HUES64 (cell line): ENCODE measurements at regions not wholly inside any gene's neighbourhood (a gene's known extent, or its start where the extent isn't known, plus 50 kb on each side); places are given as distances from the start of the nearest gene placed in this dataset.

Source experiments
- H3K27ac ChIP-seq: 2 replicates; pipeline ENCODE4 v1.7.0; 2013; ENCODE audit warnings: low read depth, low read length, inconsistent platforms
- H3K27me3 ChIP-seq: 2 replicates; pipeline ENCODE4 v1.6.1; 2013; ENCODE audit warnings: mild to moderate bottlenecking, low read length; ENCODE audit not compliant: insufficient read depth
- H3K36me3 ChIP-seq: 2 replicates; pipeline ENCODE4 v1.6.1; 2013; ENCODE audit warnings: mild to moderate bottlenecking, low read length; ENCODE audit not compliant: insufficient read depth
- H3K4me1 ChIP-seq: 2 replicates; pipeline ENCODE4 v1.6.1; 2013; ENCODE audit warnings: mild to moderate bottlenecking, low read length, moderate library complexity; ENCODE audit not compliant: insufficient read depth
- H3K4me3 ChIP-seq: 2 replicates; pipeline ENCODE4 v1.5.1; 2013; ENCODE audit warnings: mild to moderate bottlenecking, low read length, moderate library complexity
- H3K9ac ChIP-seq: 2 replicates; pipeline ENCODE4 v1.6.1; 2013; ENCODE audit warnings: mild to moderate bottlenecking, low read depth, low read length
- H3K9me3 ChIP-seq: 2 replicates; pipeline ENCODE4 v1.6.1; 2013; ENCODE audit warnings: low read depth, low read length; ENCODE audit not compliant: insufficient read depth
- WGBS: fragments of 150-250, 120-280 bp; methylation state at CpG from one replicate; pipeline ENCODE4 v1.1.7; 2013; ENCODE audit warnings: missing lambda C conversion rate; 5-methylcytosine and 5-hydroxymethylcytosine counted together

DNA sequence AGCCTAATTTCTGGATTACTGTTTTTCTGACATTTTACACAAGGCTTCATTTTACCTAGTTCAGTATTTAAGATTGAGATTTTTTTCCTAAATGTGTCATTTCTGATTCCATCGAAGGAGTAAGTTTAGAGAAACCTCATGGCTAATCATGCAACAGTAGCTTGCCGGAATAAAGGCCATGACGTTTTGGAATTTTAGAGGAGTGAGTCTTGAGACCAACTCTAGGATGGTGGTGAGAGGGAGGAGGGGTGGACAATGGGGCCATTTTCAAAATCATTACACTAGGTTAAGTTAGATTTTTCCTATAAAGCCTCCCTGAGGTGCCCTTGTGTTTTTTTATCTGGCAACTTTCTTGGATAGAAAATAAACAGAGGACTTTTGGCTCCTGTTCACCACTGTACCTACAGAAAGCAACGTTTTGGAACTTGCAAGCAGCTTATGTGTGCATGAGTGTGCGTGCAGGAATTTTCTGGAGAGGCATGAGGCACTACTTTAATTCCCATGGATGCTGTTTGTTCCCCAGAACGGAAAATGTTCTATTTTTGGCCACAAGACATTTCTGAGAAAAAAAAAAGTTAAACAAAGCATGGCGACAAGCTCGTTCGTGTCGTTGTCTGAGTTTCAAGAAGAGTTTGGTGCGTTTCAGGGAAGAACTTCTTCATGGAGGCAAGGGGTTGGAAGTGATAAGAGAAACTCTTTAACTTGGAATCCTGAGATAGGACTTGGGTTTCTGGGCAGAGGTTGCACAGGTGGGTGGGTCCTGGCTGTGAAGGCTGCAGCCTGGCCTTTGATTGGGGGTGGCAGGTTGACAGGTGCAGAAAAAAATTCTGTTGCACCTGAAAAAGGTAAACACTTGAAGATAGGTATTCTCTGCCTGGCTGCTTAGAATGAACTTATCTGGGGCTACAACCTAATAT is 178.1 kb downstream of the PTEN start:
- H3K9ac ChIP-seq, result no peak overlapping the region
- WGBS, result 94% methylated on average over 11 of the region's 11 CpGs
- no peaks in the 10 kb centered on the region for H3K36me3 ChIP-seq
- H3K27ac ChIP-seq, result no peak overlapping the region
- H3K4me3 ChIP-seq, result no peak overlapping the region
- peaks cover 5% of the 10 kb centered on the region; the same call in 1 of the 2 replicates for H3K4me1 ChIP-seq
- H3K27me3 ChIP-seq, result no peaks in the 10 kb centered on the region
- H3K9me3 ChIP-seq, result no peaks in the 10 kb centered on the region

- Histone ChIP-seq H3K27ac (no peak overlapping the region), H3K27me3 (no peaks in the 10 kb centered on the region), H3K4me3 (no peak overlapping the region), H3K9me3 (no peaks in the 10 kb centered on the region), H3K4me1 (peaks cover 5% of the 10 kb centered on the region; the same call in 1 of the 2 replicates), H3K36me3 (no peaks in the 10 kb centered on the region), H3K9ac (no peak overlapping the region)
- WGBS, result 79% methylated on average over 19 of the region's 19 CpGs
Observed at GRCh38 chr10:88042160-88043100, 179.0 kb downstream of the PTEN start.

DNA sequence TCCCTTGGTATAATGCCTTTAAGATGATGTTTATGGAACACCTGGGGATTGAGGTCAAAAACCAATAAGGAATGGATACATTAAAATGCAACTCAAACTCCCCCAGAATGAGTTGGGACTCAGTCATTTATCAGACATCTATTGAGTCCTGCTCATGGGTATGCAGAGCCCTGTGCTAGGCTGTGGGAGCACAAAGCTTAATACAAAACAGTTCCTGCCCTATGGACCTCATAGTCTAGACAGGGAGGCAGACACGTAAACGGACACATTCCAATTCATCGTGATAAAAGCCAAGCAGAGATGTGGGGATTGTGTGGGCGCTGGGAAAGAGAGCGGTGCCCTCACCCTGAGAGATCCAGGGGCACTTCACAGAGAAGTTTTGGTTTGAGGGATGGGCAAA is 181.7 kb downstream of the PTEN start:
- Histone ChIP-seq H3K9ac (no peak overlapping the region), H3K4me1 (peaks cover 5% of the 10 kb centered on the region; the same call in 1 of the 2 replicates), H3K27ac (no peak overlapping the region), H3K36me3 (no peaks in the 10 kb centered on the region), H3K4me3 (no peak overlapping the region), H3K9me3 (no peaks in the 10 kb centered on the region), H3K27me3 (no peaks in the 10 kb centered on the region)
- WGBS, result 94% methylated on average over 5 of the region's 5 CpGs

GRCh38 chr10:88045656-88046415 is 182.4 kb downstream of the PTEN start:
- Histone ChIP-seq H3K27me3 (no peaks in the 10 kb centered on the region), H3K4me3 (no peak overlapping the region), H3K36me3 (no peaks in the 10 kb centered on the region), H3K9me3 (no peaks in the 10 kb centered on the region), H3K27ac (peak overlapping the region; percentile 55; the same call in 1 of the 2 replicates), H3K4me1 (peaks cover 5% of the 10 kb centered on the region; the same call in 1 of the 2 replicates), H3K9ac (no peak overlapping the region)
- WGBS, result 60% methylated on average over 5 of the region's 5 CpGs

- H3K9ac ChIP-seq, result no peak overlapping the region
- H3K4me3 ChIP-seq, result no peak overlapping the region
- no peak overlapping the region for H3K27ac ChIP-seq
- H3K36me3 ChIP-seq, result no peaks in the 10 kb centered on the region
- peaks cover 5% of the 10 kb centered on the region; the same call in 1 of the 2 replicates for H3K4me1 ChIP-seq
- no peaks in the 10 kb centered on the region for H3K9me3 ChIP-seq
- no peaks in the 10 kb centered on the region for H3K27me3 ChIP-seq
Observed at GRCh38 chr10:88047579-88047978, 184.2 kb downstream of the PTEN start.

DNA sequence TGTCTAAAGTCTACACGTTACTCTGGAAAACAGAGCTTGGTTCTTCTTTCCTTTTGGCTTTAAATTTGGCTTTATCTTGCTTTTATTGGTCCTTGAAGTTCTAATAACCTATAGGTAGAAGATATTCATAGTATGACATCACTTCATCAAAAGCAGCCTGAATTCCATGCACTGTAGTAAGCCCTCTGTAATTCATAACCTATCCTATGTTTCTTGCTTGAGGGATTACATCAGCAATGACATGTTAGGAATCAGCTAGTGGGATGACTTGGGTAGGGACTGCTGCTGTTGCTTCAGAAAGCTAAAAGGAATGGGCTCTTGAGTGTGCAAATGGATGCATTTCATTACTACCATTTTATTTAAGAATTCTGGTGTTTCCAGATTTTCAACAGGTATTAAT is 184.9 kb downstream of the PTEN start:
- H3K4me1 ChIP-seq, result no peaks in the 10 kb centered on the region
- H3K9ac ChIP-seq, result no peak overlapping the region
- no peak overlapping the region for H3K27ac ChIP-seq
- no peaks in the 10 kb centered on the region for H3K9me3 ChIP-seq
- 94% methylated on average over 1 of the region's 1 CpG for WGBS
- H3K4me3 ChIP-seq, result no peak overlapping the region
- H3K36me3 ChIP-seq, result no peaks in the 10 kb centered on the region
- no peaks in the 10 kb centered on the region for H3K27me3 ChIP-seq

DNA sequence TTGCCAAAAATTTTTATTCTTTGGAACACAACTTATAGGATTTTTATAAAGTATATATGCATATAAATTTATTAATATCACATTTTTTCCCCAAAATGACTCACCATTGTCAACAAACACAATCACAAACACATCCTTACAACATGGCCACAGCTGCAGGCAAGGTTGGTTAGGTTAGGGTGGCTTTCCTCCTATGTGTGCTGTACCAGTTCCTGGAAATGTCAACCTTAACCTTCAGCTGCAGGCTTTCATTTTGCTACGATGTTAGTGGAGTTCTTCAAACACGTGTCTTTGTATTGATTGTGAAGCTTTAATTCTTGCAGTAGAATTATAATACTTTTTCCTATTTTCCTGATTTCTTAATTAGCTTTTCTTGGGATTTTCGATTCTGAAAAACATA is 185.8 kb downstream of the PTEN start:
- H3K9me3 ChIP-seq, result no peaks in the 10 kb centered on the region
- 100% methylated on average over 2 of the region's 3 CpGs for WGBS
- H3K4me3 ChIP-seq, result no peak overlapping the region
- no peaks in the 10 kb centered on the region for H3K4me1 ChIP-seq
- H3K36me3 ChIP-seq, result no peaks in the 10 kb centered on the region
- no peaks in the 10 kb centered on the region for H3K27me3 ChIP-seq
- no peak overlapping the region for H3K9ac ChIP-seq
- no peak overlapping the region for H3K27ac ChIP-seq

DNA sequence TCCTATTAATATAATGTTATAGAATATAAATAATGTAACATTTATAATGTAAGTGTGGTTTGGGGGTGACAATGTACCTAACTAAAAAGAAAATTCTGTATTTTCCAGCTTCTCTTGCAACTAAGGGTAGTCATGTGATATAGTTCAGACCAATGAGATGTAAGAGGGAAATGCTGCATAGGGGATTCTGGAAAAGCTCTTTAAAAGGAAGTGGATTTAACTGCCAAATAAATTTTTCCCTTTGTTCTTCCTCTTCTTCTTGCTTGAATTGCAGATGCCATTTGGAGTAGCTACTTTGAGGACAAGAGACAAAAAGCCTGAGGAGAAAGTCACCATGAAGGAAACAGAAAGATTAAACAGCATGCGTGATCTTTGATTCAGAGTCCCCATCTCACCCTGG is 194.3 kb downstream of the PTEN start:
- H3K36me3 ChIP-seq, result no peaks in the 10 kb centered on the region
- peaks cover 3% of the 10 kb centered on the region; the same call in 1 of the 2 replicates for H3K4me1 ChIP-seq
- no peak overlapping the region for H3K27ac ChIP-seq
- H3K27me3 ChIP-seq, result no peaks in the 10 kb centered on the region
- no peaks in the 10 kb centered on the region for H3K9me3 ChIP-seq
- H3K4me3 ChIP-seq, result no peak overlapping the region
- H3K9ac ChIP-seq, result no peak overlapping the region
- WGBS, result 100% methylated on average over 1 of the region's 1 CpG

- no peaks in the 10 kb centered on the region for H3K27me3 ChIP-seq
- H3K4me3 ChIP-seq, result no peak overlapping the region
- H3K9ac ChIP-seq, result no peak overlapping the region
- H3K27ac ChIP-seq, result no peak overlapping the region
- 97% methylated on average over 4 of the region's 4 CpGs for WGBS
- no peaks in the 10 kb centered on the region for H3K9me3 ChIP-seq
- H3K36me3 ChIP-seq, result no peaks in the 10 kb centered on the region
- peaks cover 3% of the 10 kb centered on the region; the same call in 1 of the 2 replicates for H3K4me1 ChIP-seq
Observed at GRCh38 chr10:88058750-88059149, 195.3 kb downstream of the PTEN start.

DNA sequence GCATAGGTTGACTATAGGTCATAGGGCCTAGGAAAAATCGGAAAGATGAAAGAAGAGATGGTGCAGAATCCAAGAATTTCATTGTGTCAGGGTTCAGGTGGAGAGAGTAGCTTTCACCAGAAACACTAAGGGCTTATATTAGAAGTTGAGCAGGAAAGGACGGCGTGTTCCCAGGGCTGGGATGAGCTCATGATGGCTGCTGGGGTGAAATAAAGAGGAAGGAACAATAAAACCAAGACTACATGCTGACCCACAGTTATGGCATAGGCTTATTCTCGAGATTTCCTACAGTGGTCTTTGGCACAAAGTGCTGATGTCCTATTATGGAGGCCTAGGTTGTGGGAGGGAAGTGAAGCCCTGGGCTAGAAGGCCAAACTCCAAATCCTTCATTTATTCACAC is 195.8 kb downstream of the PTEN start:
- no peaks in the 10 kb centered on the region for H3K36me3 ChIP-seq
- no peak overlapping the region for H3K4me3 ChIP-seq
- H3K4me1 ChIP-seq, result peaks cover 3% of the 10 kb centered on the region; the same call in 1 of the 2 replicates
- H3K27me3 ChIP-seq, result no peaks in the 10 kb centered on the region
- H3K27ac ChIP-seq, result no peak overlapping the region
- H3K9me3 ChIP-seq, result no peaks in the 10 kb centered on the region
- WGBS, result 93% methylated on average over 4 of the region's 4 CpGs
- H3K9ac ChIP-seq, result no peak overlapping the region
